Muscle layer of duodenum (tissue), 2 donors: ENCODE measurements at regions not wholly inside any gene's neighbourhood (a gene's known extent, or its start where the extent isn't known, plus 50 kb on each side); places are given as distances from the start of the nearest gene placed in this dataset.

ENCODE experiments used
- H3K27ac ChIP-seq: one replicate; pipeline ENCODE4 v1.7.0; 2013; ENCODE audit warnings: mild to moderate bottlenecking, low read length
- H3K27me3 ChIP-seq: one replicate; pipeline ENCODE4 v1.7.0; 2013; ENCODE audit warnings: low read depth, mild to moderate bottlenecking, control low read depth, low read length
- H3K36me3 ChIP-seq, 2 donors: one replicate each; pipeline ENCODE4 v1.7.0; 2013; ENCODE audit warnings: low read length in 2 of 2, control low read depth in 1 of 2, mild to moderate bottlenecking in 1 of 2; ENCODE audit not compliant: insufficient read depth in 2 of 2, control insufficient read depth in 1 of 2
- H3K4me1 ChIP-seq, 2 donors: one replicate each; pipeline ENCODE4 v1.7.0; 2013; ENCODE audit warnings: low read length in 2 of 2, mild to moderate bottlenecking in 2 of 2, control low read depth in 1 of 2, moderate library complexity in 1 of 2; ENCODE audit not compliant: insufficient read depth in 2 of 2, control insufficient read depth in 1 of 2
- H3K4me3 ChIP-seq, 2 donors: one replicate each; pipeline ENCODE4 v1.7.0; 2013; ENCODE audit warnings: low read length in 2 of 2, low read depth in 1 of 2, mild to moderate bottlenecking in 1 of 2
- H3K9me3 ChIP-seq, 2 donors: one replicate each; pipeline ENCODE4 v1.7.0; 2013; ENCODE audit warnings: low read length in 2 of 2, control low read depth in 1 of 2, mild to moderate bottlenecking in 1 of 2; ENCODE audit not compliant: control insufficient read depth in 1 of 2
- donor health status: healthy.

DNA sequence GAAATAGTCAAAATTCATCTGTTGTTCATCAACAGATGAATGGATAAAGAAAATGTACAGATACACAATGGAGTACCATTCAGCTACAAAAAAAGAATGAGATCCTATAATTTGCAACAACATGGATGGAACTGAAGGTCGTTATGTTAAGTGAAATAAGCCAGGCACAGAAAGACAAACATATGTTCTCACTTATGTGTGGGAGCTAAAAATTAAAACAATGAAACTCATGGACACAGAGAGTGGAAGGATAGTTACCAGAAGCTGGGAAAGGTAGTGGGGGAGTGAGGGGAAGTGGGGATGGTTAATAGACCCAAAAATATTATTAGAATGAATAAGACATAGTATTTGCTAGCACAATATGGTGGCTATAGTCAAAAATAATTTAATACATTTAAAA lies 70.0 kb upstream of the KCNMA1 start:
- Histone ChIP-seq H3K4me1 (peaks cover 0 to 3% of the 10 kb centered on the region in 2 donors), H3K27ac (no peak overlapping the region), H3K9me3 (no peaks in the 10 kb centered on the region), H3K27me3 (peaks cover 17% of the 10 kb centered on the region), H3K4me3 (no peak overlapping the region), H3K36me3 (no peaks in the 10 kb centered on the region)

DNA sequence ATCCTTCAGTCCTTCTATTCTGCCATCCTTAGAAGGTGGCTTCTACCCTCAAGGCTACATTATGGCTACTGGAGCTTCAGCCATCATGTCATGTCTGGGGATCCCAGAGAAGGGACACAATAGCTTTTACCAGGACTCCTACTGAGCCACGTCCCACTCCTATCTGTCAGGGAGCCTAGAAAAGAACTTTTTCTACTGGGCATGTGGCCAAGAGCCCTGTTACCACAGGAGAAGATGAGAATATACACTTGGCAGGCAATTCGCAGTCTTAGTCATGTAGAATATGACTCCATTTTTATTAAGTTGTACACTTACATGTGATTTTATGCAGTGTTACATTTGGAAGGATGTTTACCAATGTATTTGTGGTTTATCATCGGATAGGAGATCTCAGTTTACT lies 64.6 kb upstream of the KCNMA1 start:
- Histone ChIP-seq H3K4me3 (no peak overlapping the region), H3K36me3 (no peaks in the 10 kb centered on the region), H3K27ac (no peak overlapping the region), H3K9me3 (no peaks in the 10 kb centered on the region), H3K4me1 (no peaks in the 10 kb centered on the region), H3K27me3 (no peaks in the 10 kb centered on the region)

DNA sequence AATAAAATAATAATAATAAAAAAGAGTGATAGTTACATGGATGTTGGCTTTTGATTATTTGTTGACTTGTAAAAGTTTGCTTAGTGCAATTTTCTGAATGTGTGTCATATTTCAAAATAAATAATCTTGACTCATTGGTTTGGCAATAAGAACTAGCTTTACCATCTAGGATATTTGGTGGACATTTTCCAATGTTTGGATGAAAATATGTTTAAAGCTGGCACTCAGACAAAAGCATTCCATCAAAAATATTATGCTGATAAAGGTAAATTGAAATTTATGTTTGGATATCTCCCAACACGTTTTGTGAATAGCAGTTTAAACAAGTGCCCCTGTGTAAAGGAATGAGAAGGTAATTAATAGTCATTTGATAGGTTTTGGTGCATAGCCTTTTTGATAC lies 62.5 kb upstream of the KCNMA1 start:
- no peak overlapping the region for H3K4me3 ChIP-seq
- H3K27ac ChIP-seq = no peak overlapping the region
- H3K9me3 ChIP-seq = no peaks in the 10 kb centered on the region
- H3K4me1 ChIP-seq = no peaks in the 10 kb centered on the region
- no peaks in the 10 kb centered on the region for H3K27me3 ChIP-seq
- H3K36me3 ChIP-seq = no peaks in the 10 kb centered on the region

DNA sequence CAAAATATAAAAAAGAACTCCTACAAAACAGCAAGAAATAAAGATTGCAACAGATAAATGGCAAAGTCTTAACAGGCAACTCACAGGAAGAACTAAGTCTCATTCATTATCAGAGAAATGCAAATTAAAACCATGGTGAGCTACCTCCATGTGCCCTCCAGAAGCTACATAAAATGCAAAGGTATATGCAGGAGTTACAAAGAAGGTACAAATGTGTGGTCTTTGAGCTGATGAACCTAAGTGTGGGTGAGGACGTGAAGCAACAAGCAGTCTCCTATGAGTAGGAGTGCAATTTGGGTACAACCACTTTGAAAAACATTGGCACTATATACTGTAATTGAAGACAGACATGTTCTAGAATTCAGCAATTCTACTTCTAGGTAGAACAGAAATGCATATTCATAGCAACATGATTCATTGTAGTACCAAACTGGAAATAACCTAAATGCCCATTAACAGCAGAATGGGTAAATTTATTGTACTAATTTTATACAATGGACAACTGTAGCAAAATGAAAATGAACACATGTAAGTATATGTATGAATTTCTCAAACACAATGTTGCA lies 61.6 kb upstream of the KCNMA1 start:
- no peaks in the 10 kb centered on the region for H3K36me3 ChIP-seq
- no peaks in the 10 kb centered on the region for H3K4me1 ChIP-seq
- no peaks in the 10 kb centered on the region for H3K27me3 ChIP-seq
- H3K9me3 ChIP-seq = no peaks in the 10 kb centered on the region
- no peak overlapping the region for H3K27ac ChIP-seq
- no peak overlapping the region for H3K4me3 ChIP-seq

DNA sequence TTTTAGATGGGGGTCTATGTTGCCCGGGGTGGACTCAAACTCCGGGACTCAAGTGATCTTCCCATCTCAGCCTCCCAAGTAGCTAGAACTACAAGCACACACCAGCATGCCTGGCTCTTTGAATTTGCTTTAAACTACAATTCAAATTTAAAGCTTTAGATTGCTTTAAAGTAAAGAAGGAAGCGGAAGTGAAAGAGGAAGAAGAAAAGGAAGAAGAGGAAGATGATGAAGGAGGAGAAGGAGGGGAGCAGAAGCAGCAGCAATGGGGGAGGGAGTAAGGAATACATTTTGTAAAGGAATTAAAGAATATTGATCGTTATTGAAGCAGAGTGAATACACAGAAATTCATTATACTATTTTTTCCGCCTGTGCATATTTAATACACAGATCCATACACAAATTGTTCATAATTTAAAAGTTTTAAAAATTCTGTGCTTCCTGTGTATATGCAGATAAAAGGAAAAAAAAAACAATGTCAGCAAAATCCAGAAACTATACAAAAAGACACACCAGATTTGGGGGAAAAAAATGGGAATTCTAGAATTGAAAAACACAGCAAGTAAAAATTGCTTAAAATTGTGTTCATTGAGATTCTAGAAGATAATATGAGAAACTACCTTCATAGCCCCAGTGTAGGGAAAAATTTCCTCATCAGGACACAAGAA lies 60.8 kb upstream of the KCNMA1 start:
- Histone ChIP-seq H3K4me1 (no peaks in the 10 kb centered on the region), H3K36me3 (no peaks in the 10 kb centered on the region), H3K4me3 (no peak overlapping the region), H3K27me3 (no peaks in the 10 kb centered on the region), H3K9me3 (no peaks in the 10 kb centered on the region), H3K27ac (no peak overlapping the region)

DNA sequence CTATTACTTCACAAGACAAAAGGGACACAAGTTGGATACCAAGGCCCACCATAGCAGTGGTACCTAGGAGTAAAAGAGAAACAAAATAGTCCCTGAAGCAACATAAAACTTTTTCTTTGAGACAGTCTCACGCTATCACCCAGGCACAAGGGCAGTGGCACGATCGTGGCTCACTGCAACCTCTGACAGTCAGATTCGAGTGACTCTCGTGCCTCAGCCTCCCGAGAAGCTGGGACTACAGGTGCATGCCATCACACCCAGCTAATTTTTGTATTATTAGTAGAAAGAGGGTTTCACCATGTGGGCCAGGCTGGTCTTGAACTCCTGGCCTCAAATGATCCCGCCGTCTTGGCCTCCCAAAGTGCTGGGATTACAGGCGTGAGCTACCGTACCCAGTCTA lies 59.0 kb upstream of the KCNMA1 start:
- Histone ChIP-seq H3K9me3 (no peaks in the 10 kb centered on the region), H3K27ac (no peak overlapping the region), H3K4me1 (no peaks in the 10 kb centered on the region), H3K27me3 (no peaks in the 10 kb centered on the region), H3K4me3 (no peak overlapping the region), H3K36me3 (no peaks in the 10 kb centered on the region)

DNA sequence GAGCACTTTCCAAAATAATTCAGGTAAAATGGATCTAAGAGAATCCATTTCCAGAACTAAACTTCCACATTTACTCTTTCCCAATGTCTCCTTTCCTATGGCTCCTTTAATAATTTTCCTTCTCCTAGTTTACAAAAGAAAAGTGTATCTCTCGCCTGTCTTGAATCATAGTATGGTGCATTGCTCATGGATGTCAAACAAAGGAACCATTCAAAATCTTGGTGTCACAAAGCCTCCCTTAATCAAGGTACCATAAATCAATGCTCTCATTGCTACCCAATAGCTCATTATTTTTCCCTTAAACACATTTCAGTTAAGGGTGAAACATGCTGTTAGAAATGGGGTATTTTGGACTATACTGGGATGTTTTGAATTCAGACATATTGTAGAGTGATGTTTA lies 57.6 kb upstream of the KCNMA1 start:
- Histone ChIP-seq H3K4me1 (no peaks in the 10 kb centered on the region), H3K9me3 (no peaks in the 10 kb centered on the region), H3K27ac (no peak overlapping the region), H3K36me3 (no peaks in the 10 kb centered on the region), H3K4me3 (no peak overlapping the region), H3K27me3 (no peaks in the 10 kb centered on the region)

DNA sequence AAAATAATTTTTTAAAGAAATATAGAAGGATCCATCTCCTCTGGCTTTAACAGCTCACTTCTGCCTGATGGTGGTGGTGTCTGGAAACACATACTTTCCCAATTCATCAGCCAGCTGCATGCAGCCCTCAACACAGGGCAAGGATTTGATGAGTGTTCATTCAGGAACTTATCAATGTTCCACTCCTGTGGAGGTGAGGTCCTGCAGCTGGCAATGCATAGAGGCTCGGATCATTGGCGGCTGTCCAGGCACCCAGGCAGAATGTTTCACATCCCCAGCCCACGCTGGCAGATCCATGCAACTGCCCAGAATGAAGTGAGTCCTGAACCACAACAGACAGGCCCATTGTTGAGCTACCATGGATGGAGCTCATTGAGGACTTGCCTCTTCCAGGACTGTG lies 55.2 kb upstream of the KCNMA1 start:
- Histone ChIP-seq H3K4me1 (no peaks in the 10 kb centered on the region), H3K27me3 (no peaks in the 10 kb centered on the region), H3K4me3 (no peak overlapping the region), H3K27ac (no peak overlapping the region), H3K9me3 (no peaks in the 10 kb centered on the region), H3K36me3 (no peaks in the 10 kb centered on the region)

DNA sequence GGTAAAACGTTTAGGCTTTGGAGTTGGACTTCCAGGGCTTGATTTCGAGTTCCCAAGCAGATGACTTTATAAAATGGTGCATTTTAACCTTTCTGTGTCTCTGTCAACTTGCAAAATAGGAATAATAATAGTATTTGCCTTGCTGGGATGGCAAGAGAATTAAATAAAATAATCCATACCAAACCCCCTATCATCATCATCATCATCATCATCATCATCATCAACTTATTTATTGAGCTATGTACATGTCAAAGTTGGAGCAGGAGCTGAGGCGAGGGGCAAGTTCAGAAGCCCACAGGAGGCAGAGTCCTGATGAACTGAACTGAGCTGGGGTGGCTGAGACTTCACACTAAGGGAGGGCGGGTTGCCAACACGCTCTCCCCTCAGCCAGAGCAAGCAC lies 51.7 kb upstream of the KCNMA1 start:
- Histone ChIP-seq H3K4me3 (no peak overlapping the region), H3K27me3 (no peaks in the 10 kb centered on the region), H3K27ac (no peak overlapping the region), H3K36me3 (no peaks in the 10 kb centered on the region), H3K9me3 (no peaks in the 10 kb centered on the region), H3K4me1 (no peaks in the 10 kb centered on the region)

DNA sequence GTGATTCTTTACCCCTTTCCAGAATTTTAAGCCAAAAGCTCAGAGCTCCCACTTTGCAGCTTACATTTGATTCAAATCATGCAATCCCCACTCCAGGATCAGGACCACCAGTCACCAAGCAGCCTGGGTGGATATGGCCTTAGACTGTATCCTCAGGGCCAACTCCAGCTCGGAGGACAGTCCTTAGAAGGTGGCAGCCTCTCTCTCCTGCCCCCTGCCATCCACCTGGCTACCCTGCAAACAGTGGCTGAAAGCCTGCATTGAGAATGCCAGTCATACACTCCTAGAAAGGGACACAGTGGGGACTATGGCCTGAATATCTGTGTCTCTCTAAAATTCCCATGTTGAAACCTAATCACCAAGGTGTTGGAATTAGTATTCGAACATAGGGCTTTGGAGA lies 50.0 kb upstream of the KCNMA1 start:
- Histone ChIP-seq H3K9me3 (no peaks in the 10 kb centered on the region), H3K4me1 (no peaks in the 10 kb centered on the region), H3K27ac (no peak overlapping the region), H3K36me3 (no peaks in the 10 kb centered on the region), H3K4me3 (no peak overlapping the region), H3K27me3 (no peaks in the 10 kb centered on the region)
